Endodermal cell (in vitro differentiated cells): ENCODE measurements at regions not wholly inside any gene's neighbourhood (a gene's known extent, or its start where the extent isn't known, plus 50 kb on each side); places are given as distances from the start of the nearest gene placed in this dataset.

Source experiments
- DNase-seq: peaks from one replicate; pipeline ENCODE4 v3.0.0-alpha.2; 2017
- H3K27ac ChIP-seq: 2 replicates; pipeline ENCODE4 v1.5.1; 2013; ENCODE audit warnings: mild to moderate bottlenecking, low read depth, low read length, moderate library complexity
- H3K27me3 ChIP-seq: 2 replicates; pipeline ENCODE4 v1.6.1; 2013; ENCODE audit warnings: mild to moderate bottlenecking, low read length, moderate library complexity; ENCODE audit not compliant: insufficient read depth, control insufficient read depth, poor library complexity, severe bottlenecking
- H3K36me3 ChIP-seq: 2 replicates; pipeline ENCODE4 v1.7.0; 2013; ENCODE audit warnings: mild to moderate bottlenecking, low read length, moderate library complexity; ENCODE audit not compliant: control insufficient read depth, insufficient read depth
- H3K4me1 ChIP-seq: one replicate; pipeline ENCODE4 v1.7.0; 2013; ENCODE audit warnings: low read length; ENCODE audit not compliant: control insufficient read depth, insufficient read depth
- H3K4me3 ChIP-seq: 2 replicates; pipeline ENCODE4 v1.5.1; 2013; ENCODE audit warnings: mild to moderate bottlenecking, low read length, moderate library complexity
- H3K9ac ChIP-seq: 2 replicates; pipeline ENCODE4 v1.6.1; 2013; ENCODE audit warnings: mild to moderate bottlenecking, low read length, moderate library complexity; ENCODE audit not compliant: poor library complexity, severe bottlenecking; ENCODE audit errors: extremely low read depth
- H3K9me3 ChIP-seq: 2 replicates; pipeline ENCODE4 v1.6.1; 2013; ENCODE audit warnings: mild to moderate bottlenecking, low read length, moderate library complexity; ENCODE audit not compliant: control insufficient read depth
- H3K27ac Mint-ChIP-seq: 2 replicates; pipeline ENCODE4 v1.8.0; 2020; ENCODE audit warnings: mixed read lengths
- H3K27me3 Mint-ChIP-seq: 2 replicates; pipeline ENCODE4 v1.8.0; 2021; ENCODE audit warnings: mild to moderate bottlenecking, mixed read lengths; ENCODE audit not compliant: insufficient read depth
- H3K36me3 Mint-ChIP-seq: 2 replicates; pipeline ENCODE4 v1.8.0; 2020; ENCODE audit warnings: low read depth, mixed read lengths
- H3K4me1 Mint-ChIP-seq: 2 replicates; pipeline ENCODE4 v1.8.0; 2020; ENCODE audit warnings: mixed read lengths
- H3K4me3 Mint-ChIP-seq: 2 replicates; pipeline ENCODE4 v1.8.0; 2020; ENCODE audit warnings: mild to moderate bottlenecking, moderate library complexity, mixed read lengths
- H3K9me3 Mint-ChIP-seq: 2 replicates; pipeline ENCODE4 v1.8.0; 2020; ENCODE audit warnings: mild to moderate bottlenecking, mixed read lengths
- WGBS, 2 experiments: methylation state at CpG; one replicate each; pipeline versions ENCODE4 v1.1.5 to v1.1.7; 2013; ENCODE audit warnings: missing lambda C conversion rate in 2 of 2, mixed read lengths in 1 of 2; ENCODE audit not compliant: insufficient coverage in 1 of 2, insufficient read length in 1 of 2; 5-methylcytosine and 5-hydroxymethylcytosine counted together
- TF ChIP-seq, protein P1 (sequence below): fragments of 200-600 bp; sonication (generic); conservative IDR thresholded peaks from 2 replicates; pipeline ENCODE4 v1.5.0; 2021; ENCODE audit warnings: antibody characterized with exemption, mild to moderate bottlenecking

DNA sequence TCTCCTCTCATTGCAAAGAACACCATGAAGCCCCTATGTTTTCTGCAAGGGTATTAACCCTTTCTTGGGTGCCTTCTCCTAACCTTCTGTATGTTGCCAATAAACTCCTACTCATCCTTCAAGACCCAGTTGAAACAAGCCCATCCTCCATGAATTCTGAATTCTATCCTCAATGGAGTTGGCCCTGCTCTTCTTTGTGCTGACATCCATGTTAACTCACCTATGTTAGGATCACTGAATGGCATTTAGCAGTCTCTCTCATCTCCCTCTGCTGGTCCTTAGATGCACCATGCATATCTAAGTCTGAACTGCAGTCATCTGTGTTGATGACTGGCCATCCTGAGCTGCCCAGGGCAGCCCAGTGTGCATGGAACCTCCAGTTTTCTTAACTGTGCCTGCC is 129.8 kb downstream of the BUB3 start:
- DNase-seq, result peak; percentile 34
- Histone ChIP-seq H3K4me1 (no peaks in the 10 kb centered on the region), H3K9ac (no peak overlapping the region), H3K27ac (no peak overlapping the region), H3K36me3 (no peaks in the 10 kb centered on the region), H3K4me3 (no peak overlapping the region), H3K9me3 (no peaks in the 10 kb centered on the region), H3K27me3 (no peaks in the 10 kb centered on the region)
- TF ChIP-seq, protein P1, sequence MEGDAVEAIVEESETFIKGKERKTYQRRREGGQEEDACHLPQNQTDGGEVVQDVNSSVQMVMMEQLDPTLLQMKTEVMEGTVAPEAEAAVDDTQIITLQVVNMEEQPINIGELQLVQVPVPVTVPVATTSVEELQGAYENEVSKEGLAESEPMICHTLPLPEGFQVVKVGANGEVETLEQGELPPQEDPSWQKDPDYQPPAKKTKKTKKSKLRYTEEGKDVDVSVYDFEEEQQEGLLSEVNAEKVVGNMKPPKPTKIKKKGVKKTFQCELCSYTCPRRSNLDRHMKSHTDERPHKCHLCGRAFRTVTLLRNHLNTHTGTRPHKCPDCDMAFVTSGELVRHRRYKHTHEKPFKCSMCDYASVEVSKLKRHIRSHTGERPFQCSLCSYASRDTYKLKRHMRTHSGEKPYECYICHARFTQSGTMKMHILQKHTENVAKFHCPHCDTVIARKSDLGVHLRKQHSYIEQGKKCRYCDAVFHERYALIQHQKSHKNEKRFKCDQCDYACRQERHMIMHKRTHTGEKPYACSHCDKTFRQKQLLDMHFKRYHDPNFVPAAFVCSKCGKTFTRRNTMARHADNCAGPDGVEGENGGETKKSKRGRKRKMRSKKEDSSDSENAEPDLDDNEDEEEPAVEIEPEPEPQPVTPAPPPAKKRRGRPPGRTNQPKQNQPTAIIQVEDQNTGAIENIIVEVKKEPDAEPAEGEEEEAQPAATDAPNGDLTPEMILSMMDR, result peak; percentile 62
- Mint-ChIP-seq H3K4me3 (no peak overlapping the region), H3K27me3 (no peaks in the 10 kb centered on the region), H3K27ac (no peak overlapping the region), H3K36me3 (peaks cover 12% of the 10 kb centered on the region), H3K4me1 (no peaks in the 10 kb centered on the region), H3K9me3 (peaks cover 13% of the 10 kb centered on the region)

DNA sequence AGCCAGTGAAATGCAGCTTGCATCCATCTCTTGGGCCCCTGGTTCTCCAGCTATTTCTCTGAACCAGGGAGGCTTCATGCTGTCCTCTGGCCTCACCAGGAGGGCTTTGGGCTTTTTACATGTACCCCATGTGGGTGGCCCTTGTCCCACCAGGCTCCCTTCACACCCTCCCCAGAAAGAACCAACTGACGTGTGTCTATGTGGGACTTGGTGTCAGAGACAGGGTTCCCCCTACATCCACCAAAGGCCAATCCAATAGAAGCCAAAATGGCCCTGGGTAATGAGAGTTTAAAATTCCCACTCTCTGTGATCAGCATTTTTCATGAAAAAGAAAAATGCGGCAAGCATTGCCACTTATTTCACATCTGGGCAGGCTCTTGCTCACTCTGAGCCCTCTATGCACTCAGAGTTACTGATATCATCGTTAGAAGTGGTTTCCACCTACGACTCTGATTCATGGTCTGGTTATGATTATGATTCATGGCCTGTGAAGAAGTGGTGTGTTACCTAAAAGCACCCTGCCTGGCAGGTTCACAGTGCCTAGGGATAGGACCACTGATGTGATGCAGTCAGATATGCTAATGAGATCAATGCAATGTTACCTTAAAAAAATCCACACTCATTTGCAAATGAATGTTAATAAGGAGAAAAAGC is 133.5 kb downstream of the BUB3 start:
- 94 to 96% methylated on average over 4 of the region's 4 CpGs for WGBS, 2 experiments
- TF ChIP-seq, protein P1, result no peak
- Mint-ChIP-seq H3K27ac (no peak overlapping the region), H3K9me3 (peaks cover 9% of the 10 kb centered on the region), H3K4me3 (no peak overlapping the region), H3K27me3 (no peaks in the 10 kb centered on the region), H3K4me1 (no peaks in the 10 kb centered on the region), H3K36me3 (peaks cover 4% of the 10 kb centered on the region)
- no peaks in the 10 kb centered on the region for H3K27me3 ChIP-seq
- H3K4me1 ChIP-seq, result no peaks in the 10 kb centered on the region
- DNase-seq, result peak; percentile 7
- no peaks in the 10 kb centered on the region for H3K36me3 ChIP-seq
- H3K9me3 ChIP-seq, result peaks cover 4% of the 10 kb centered on the region
- H3K9ac ChIP-seq, result no peak overlapping the region
- no peak overlapping the region for H3K4me3 ChIP-seq
- no peak overlapping the region for H3K27ac ChIP-seq

DNA sequence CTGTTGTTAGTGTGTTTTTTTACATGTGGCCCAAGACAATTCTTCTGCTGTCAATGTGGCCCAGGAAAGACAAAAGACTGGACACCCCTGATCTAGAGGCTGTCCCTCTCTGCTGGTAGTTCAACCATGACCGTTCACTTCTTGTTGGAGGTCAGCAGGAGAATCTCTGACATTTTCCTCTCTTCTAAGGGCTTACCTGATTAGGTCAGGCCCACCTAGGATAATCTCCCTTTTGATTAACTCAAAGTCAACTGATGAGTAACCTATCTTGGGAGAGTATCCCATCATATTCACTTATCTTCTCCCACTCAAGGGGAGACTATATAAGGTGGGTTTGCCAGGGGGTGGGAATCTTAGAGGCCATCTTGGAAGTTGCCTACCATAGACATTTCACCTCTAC is 135.2 kb downstream of the BUB3 start:
- H3K36me3 ChIP-seq, result no peaks in the 10 kb centered on the region
- H3K9ac ChIP-seq, result no peak overlapping the region
- Mint-ChIP-seq H3K4me3 (no peak overlapping the region), H3K27ac (no peak overlapping the region), H3K36me3 (no peaks in the 10 kb centered on the region), H3K9me3 (peaks cover 3% of the 10 kb centered on the region), H3K27me3 (no peaks in the 10 kb centered on the region), H3K4me1 (no peaks in the 10 kb centered on the region)
- no peaks in the 10 kb centered on the region for H3K27me3 ChIP-seq
- H3K9me3 ChIP-seq, result peaks cover 4% of the 10 kb centered on the region
- DNase-seq, result no peak
- no peak overlapping the region for H3K4me3 ChIP-seq
- TF ChIP-seq, protein P1, result no peak
- WGBS, 2 experiments, result 71 to 92% methylated on average over 1 of the region's 1 CpG
- no peaks in the 10 kb centered on the region for H3K4me1 ChIP-seq
- H3K27ac ChIP-seq, result no peak overlapping the region
